ENCODE measurements at regions not wholly inside any gene's neighbourhood (a gene's known extent, or its start where the extent isn't known, plus 50 kb on each side); places are given as distances from the start of the nearest gene placed in this dataset.

- Histone ChIP-seq H3K9me2 (replicated peaks; ENCODE audit: insufficient read depth, low read length) (no peaks in the 10 kb centered on the region), H3K36me3 (replicated peaks; ENCODE audit: insufficient read depth, low read length) (no peaks in the 10 kb centered on the region), H2AFZ (ENCODE audit: low read length) (no peak overlapping the region), H3K4me2 (ENCODE audit: low read depth, low read length) (no peak overlapping the region), H3K4me1 (ENCODE audit: low read length) (no peaks in the 10 kb centered on the region), H4K20me1 (ENCODE audit: insufficient read depth, low read length) (no peaks in the 10 kb centered on the region), H3K9ac (ENCODE audit: low read length) (no peak overlapping the region), H3F3A (ENCODE audit: insufficient read depth, low read length) (no peaks in the 10 kb centered on the region), H3K4me3 (ENCODE audit: low read length) (no peak overlapping the region), H3K27me3 (replicated peaks; ENCODE audit: insufficient read depth, low read length) (no peaks in the 10 kb centered on the region), H3K9me3 (replicated peaks; ENCODE audit: insufficient read depth, low read length) (no peaks in the 10 kb centered on the region), H3K79me2 (ENCODE audit: low read length) (no peaks in the 10 kb centered on the region), H3K27ac (ENCODE audit: low read length) (no peak overlapping the region)
- TF ChIP-seq EZH2phosphoT487 (IDR thresholded peaks at IDR 0.05; ENCODE audit: low read length) = no peak
- no peak for TF ChIP-seq EZH2 (optimal IDR thresholded peaks at IDR 0.05; ENCODE audit: low read depth, low read length)
- no peak for TF ChIP-seq CTCF (IDR thresholded peaks at IDR 0.05; ENCODE audit: low read length)
- no peak for DNase-seq
These were observed 626.2 kb downstream of the IGSF11 start for GRCh38 chr3:118408431-118408830.

- Histone ChIP-seq H3K36me3 (replicated peaks; ENCODE audit: insufficient read depth, low read length) (no peaks in the 10 kb centered on the region), H4K20me1 (ENCODE audit: insufficient read depth, low read length) (no peaks in the 10 kb centered on the region), H3K27ac (ENCODE audit: low read length) (no peak overlapping the region), H3K4me1 (ENCODE audit: low read length) (no peaks in the 10 kb centered on the region), H3K9me3 (replicated peaks; ENCODE audit: insufficient read depth, low read length) (no peaks in the 10 kb centered on the region), H3K9me2 (replicated peaks; ENCODE audit: insufficient read depth, low read length) (no peaks in the 10 kb centered on the region), H3K27me3 (replicated peaks; ENCODE audit: insufficient read depth, low read length) (no peaks in the 10 kb centered on the region), H3K9ac (ENCODE audit: low read length) (no peak overlapping the region), H2AFZ (ENCODE audit: low read length) (no peak overlapping the region), H3K4me2 (ENCODE audit: low read depth, low read length) (no peak overlapping the region), H3F3A (ENCODE audit: insufficient read depth, low read length) (no peaks in the 10 kb centered on the region), H3K4me3 (ENCODE audit: low read length) (no peak overlapping the region), H3K79me2 (ENCODE audit: low read length) (no peaks in the 10 kb centered on the region)
- DNase-seq = peak; percentile 36
- TF ChIP-seq CTCF (IDR thresholded peaks at IDR 0.05; ENCODE audit: low read length) (peak; percentile 25), EZH2phosphoT487 (IDR thresholded peaks at IDR 0.05; ENCODE audit: low read length) (no peak)
These were observed 622.1 kb downstream of the IGSF11 start for GRCh38 chr3:118412503-118412902.

- Histone ChIP-seq H3K9me3 (replicated peaks; ENCODE audit: insufficient read depth, low read length) (no peaks in the 10 kb centered on the region), H3K36me3 (replicated peaks; ENCODE audit: insufficient read depth, low read length) (no peaks in the 10 kb centered on the region), H3K4me2 (ENCODE audit: low read depth, low read length) (no peak overlapping the region), H2AFZ (ENCODE audit: low read length) (no peak overlapping the region), H3K4me3 (ENCODE audit: low read length) (no peak overlapping the region), H4K20me1 (ENCODE audit: insufficient read depth, low read length) (no peaks in the 10 kb centered on the region), H3K9ac (ENCODE audit: low read length) (no peak overlapping the region), H3K9me2 (replicated peaks; ENCODE audit: insufficient read depth, low read length) (no peaks in the 10 kb centered on the region), H3K79me2 (ENCODE audit: low read length) (no peaks in the 10 kb centered on the region), H3K4me1 (ENCODE audit: low read length) (no peaks in the 10 kb centered on the region), H3F3A (ENCODE audit: insufficient read depth, low read length) (no peaks in the 10 kb centered on the region), H3K27me3 (replicated peaks; ENCODE audit: insufficient read depth, low read length) (no peaks in the 10 kb centered on the region), H3K27ac (ENCODE audit: low read length) (no peak overlapping the region)
- TF ChIP-seq CTCF (IDR thresholded peaks at IDR 0.05; ENCODE audit: low read length) = no peak
- TF ChIP-seq EZH2phosphoT487 (IDR thresholded peaks at IDR 0.05; ENCODE audit: low read length) = no peak
- no peak for TF ChIP-seq EZH2 (optimal IDR thresholded peaks at IDR 0.05; ENCODE audit: low read depth, low read length)
- no peak for DNase-seq
These were observed 609.3 kb downstream of the IGSF11 start for GRCh38 chr3:118425272-118425837.

Measured in MM.1S (cell line).